PFSK-1 (cell line): ENCODE measurements at regions not wholly inside any gene's neighbourhood (a gene's known extent, or its start where the extent isn't known, plus 50 kb on each side); places are given as distances from the start of the nearest gene placed in this dataset.

ENCODE experiments used
- FOXP2 ChIP-seq: optimal IDR thresholded peaks from 2 replicates; pipeline ENCODE3; 2011; ENCODE audit warnings: borderline replicate concordance, control low read depth, inconsistent platforms; ENCODE audit not compliant: insufficient read depth; ENCODE audit errors: extremely low read length, extremely low read depth
- POLR2AphosphoS5 ChIP-seq: IDR thresholded peaks from 2 replicates; pipeline ENCODE4 v1.6.1; 2012; ENCODE audit warnings: low read depth, mild to moderate bottlenecking, control low read depth, low read length, moderate library complexity
- SIN3A ChIP-seq: IDR thresholded peaks from 2 replicates; pipeline ENCODE4 v1.6.1; 2012; ENCODE audit warnings: mild to moderate bottlenecking, low read length, moderate library complexity, borderline replicate concordance; ENCODE audit not compliant: insufficient read depth
- TAF1 ChIP-seq: IDR thresholded peaks from 2 replicates; pipeline ENCODE4 v1.6.1; 2012; ENCODE audit warnings: low read length, control low read depth, borderline replicate concordance; ENCODE audit not compliant: insufficient read depth
- TF ChIP-seq, protein P1 (sequence below), 2 experiments: IDR thresholded peaks; 2 replicates each; pipeline versions ENCODE4 v1.6.1 to v1.8.0; 2011 to 2012; ENCODE audit warnings: low read depth in 2 of 2, low read length in 2 of 2, control low read depth in 1 of 2, inconsistent platforms in 1 of 2, mild to moderate bottlenecking in 1 of 2, moderate library complexity in 1 of 2; ENCODE audit not compliant: insufficient read depth in 1 of 2

DNA sequence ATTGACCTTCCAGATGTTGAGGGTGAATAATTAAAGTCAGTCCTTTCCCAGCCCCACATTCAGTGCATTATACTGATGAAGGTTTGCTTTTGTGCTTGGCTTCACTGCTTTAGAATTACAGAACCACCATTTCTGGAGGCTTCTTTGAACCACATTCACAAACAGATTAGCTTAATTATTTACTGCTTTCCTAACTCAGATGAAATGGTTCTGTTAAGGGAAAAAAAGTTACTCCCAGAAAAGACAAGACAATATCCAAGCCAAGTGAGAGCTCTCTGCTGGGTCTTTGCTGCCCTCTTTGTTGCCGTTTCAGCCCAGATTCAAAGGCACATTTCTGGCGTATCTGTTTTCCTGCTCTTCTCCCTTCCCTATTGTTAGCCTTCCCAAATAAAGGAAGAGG is 188.9 kb downstream of the AHR start:
- TF ChIP-seq POLR2AphosphoS5 (no peak), SIN3A (no peak), FOXP2 (no peak), TAF1 (no peak)
- TF ChIP-seq, protein P1, sequence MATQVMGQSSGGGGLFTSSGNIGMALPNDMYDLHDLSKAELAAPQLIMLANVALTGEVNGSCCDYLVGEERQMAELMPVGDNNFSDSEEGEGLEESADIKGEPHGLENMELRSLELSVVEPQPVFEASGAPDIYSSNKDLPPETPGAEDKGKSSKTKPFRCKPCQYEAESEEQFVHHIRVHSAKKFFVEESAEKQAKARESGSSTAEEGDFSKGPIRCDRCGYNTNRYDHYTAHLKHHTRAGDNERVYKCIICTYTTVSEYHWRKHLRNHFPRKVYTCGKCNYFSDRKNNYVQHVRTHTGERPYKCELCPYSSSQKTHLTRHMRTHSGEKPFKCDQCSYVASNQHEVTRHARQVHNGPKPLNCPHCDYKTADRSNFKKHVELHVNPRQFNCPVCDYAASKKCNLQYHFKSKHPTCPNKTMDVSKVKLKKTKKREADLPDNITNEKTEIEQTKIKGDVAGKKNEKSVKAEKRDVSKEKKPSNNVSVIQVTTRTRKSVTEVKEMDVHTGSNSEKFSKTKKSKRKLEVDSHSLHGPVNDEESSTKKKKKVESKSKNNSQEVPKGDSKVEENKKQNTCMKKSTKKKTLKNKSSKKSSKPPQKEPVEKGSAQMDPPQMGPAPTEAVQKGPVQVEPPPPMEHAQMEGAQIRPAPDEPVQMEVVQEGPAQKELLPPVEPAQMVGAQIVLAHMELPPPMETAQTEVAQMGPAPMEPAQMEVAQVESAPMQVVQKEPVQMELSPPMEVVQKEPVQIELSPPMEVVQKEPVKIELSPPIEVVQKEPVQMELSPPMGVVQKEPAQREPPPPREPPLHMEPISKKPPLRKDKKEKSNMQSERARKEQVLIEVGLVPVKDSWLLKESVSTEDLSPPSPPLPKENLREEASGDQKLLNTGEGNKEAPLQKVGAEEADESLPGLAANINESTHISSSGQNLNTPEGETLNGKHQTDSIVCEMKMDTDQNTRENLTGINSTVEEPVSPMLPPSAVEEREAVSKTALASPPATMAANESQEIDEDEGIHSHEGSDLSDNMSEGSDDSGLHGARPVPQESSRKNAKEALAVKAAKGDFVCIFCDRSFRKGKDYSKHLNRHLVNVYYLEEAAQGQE (IDR thresholded peaks at IDR 0.05; ENCODE audit: insufficient read depth in 1 of 2, low read depth in 2 of 2, low read length in 2 of 2): no peak

DNA sequence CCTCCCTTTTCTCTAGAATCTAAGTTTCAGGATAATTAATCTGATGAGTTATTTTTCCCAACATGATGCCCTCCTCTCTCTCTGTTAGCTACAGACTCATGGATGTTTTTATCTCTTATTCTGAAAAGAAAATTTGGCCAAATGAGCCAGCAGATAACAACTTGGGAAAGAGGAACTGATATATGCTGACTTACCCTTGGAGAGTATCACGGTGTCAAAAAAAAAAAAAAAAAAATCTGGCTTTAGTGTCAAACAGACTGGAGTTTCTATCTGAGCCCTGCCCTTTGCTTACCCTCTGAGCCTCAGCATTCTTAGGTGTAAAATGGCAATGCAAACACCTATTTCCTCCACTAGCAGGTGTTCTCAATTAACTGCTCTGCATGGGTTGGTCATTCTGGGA is 190.4 kb downstream of the AHR start:
- no peak for TF ChIP-seq TAF1
- no peak for TF ChIP-seq FOXP2
- no peak for TF ChIP-seq POLR2AphosphoS5
- TF ChIP-seq, protein P1 (IDR thresholded peaks at IDR 0.05; ENCODE audit: insufficient read depth in 1 of 2, low read depth in 2 of 2, low read length in 2 of 2): no peak
- TF ChIP-seq SIN3A: no peak

DNA sequence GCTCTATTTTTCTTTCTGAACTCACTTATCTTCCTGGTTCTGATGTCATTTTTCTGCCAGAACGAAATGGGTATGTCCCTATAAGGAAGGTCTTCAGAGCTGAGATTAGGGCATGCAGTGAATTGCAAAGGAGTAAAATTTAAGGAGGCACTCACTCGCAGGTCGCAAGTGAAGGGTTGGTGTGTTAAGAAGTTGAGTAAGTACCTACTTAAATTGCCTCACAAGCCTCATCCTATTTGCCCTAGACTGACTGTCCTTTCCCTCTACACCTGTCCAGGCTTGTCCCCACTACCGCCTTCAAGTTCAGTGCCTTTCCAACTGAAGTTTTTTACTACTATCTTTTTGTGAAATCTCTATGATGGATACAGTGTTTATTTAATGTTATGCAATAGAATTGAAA is 191.5 kb downstream of the AHR start:
- no peak for TF ChIP-seq SIN3A
- no peak for TF ChIP-seq TAF1
- TF ChIP-seq, protein P1 (IDR thresholded peaks at IDR 0.05; ENCODE audit: insufficient read depth in 1 of 2, low read depth in 2 of 2, low read length in 2 of 2): no peak
- no peak for TF ChIP-seq FOXP2
- no peak for TF ChIP-seq POLR2AphosphoS5

DNA sequence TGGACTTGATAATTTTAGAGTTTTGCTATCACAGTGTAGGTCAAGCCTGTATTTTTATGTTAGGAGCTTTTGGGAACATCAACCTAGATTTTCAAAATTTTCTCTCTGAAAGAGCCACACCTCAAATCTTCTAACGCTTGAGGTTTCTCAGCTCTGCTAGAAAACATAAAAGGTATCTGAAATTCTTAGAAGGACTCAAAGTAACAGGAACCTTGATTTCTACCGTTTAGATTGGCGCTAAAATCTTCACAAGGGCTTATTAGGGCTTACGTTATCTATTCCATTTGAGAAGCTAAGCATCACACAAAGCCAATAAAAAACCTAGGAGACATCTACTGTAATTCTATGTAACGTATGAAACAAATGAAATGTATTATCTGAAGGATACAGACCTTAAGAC is 192.4 kb downstream of the AHR start:
- TF ChIP-seq SIN3A: no peak
- TF ChIP-seq, protein P1 (IDR thresholded peaks at IDR 0.05; ENCODE audit: insufficient read depth in 1 of 2, low read depth in 2 of 2, low read length in 2 of 2): no peak
- TF ChIP-seq FOXP2: no peak
- TF ChIP-seq POLR2AphosphoS5: no peak
- TF ChIP-seq TAF1: no peak

DNA sequence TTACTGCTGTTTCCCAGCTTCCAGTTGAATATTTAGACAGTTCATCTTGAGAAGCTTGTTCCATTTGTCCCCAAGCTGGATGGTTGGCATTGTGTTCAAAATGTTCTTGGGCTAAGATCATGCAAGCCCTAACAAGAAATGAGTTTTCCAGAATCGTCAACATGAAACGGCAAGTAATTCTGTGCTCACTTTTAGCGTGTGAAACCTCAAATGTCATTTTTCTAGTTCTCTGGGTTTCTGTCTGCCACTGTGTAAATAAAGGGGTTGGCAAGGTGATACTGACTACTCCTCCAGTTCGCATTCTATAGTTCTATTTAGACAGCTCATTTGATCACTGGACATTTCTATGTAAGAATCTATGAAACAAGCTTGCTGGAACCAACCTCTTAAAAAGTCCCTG is 194.0 kb downstream of the AHR start:
- no peak for TF ChIP-seq POLR2AphosphoS5
- no peak for TF ChIP-seq FOXP2
- TF ChIP-seq SIN3A: no peak
- TF ChIP-seq TAF1: no peak
- TF ChIP-seq, protein P1 (IDR thresholded peaks at IDR 0.05; ENCODE audit: insufficient read depth in 1 of 2, low read depth in 2 of 2, low read length in 2 of 2): no peak
